HPDE6-E6E7 (cell line): ENCODE measurements at regions not wholly inside any gene's neighbourhood (a gene's known extent, or its start where the extent isn't known, plus 50 kb on each side); places are given as distances from the start of the nearest gene placed in this dataset.

Experiments used
- DNase-seq: peaks from one replicate; pipeline ENCODE4 v3.0.0; 2011; ENCODE audit warnings: missing footprints; ENCODE audit errors: extremely low spot score

DNA sequence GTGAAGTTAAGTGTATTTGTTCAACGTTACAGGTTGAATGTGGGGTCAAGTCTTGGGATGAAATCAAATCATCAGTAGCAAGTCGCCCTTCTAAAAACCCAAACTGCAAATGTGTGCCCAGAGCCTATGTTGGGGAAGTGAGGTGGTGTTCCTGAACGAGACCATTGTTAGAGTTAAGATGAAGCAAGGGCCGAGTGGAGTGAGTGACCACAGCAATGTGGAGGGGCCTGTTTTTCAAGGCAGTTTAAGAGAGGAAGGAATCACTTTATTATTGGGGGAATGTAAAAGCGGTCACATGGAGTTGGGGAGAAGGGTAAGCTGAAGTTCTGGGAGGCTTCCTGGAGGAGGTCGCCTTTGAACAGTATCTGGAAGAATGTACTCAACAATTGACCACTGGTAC is 68.5 kb downstream of the MYCN start:
- no peak for DNase-seq

- no peak for DNase-seq
Measured at GRCh38 chr2:16008331-16008850, 68.0 kb downstream of the MYCN start.

DNA sequence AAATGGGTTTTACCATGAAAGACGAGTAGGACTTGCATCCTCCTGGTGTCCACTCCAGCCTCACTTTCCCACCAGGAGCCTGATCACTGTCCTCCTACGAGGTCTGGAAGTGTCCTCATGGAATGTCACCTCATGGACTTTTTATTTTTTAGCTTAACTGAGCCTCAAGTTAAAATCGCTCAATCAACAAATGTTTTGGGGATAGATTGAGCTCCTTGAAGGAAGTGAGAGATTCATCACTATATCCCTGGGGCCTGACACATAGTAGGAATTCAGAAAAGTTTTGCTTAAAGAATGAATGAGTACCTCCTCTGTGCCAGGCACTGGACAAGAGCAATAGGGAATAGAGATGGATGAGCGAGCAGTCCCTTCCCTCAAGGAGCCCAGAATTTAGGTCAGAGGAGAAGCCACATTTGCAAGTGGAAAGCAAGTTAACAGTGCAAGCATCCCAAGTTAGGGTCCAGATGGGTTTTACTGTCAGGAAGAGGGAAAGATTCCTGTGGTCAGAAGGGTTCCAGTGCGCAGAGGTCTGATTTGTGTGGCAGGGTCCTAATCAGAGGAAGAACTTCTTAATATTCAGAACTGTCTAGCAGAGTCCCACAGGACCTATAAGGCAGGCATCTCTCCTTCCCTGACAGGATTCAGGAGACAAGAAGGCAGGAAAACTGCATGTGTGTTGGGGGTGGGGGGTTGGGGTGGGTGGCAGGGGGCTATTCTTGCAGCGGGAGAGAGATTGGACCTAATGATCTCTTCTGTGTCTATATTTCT is 67.0 kb downstream of the MYCN start:
- DNase-seq = no peak

- DNase-seq = no peak
Measured at GRCh38 chr2:16006537-16007166, 66.3 kb downstream of the MYCN start.

DNA sequence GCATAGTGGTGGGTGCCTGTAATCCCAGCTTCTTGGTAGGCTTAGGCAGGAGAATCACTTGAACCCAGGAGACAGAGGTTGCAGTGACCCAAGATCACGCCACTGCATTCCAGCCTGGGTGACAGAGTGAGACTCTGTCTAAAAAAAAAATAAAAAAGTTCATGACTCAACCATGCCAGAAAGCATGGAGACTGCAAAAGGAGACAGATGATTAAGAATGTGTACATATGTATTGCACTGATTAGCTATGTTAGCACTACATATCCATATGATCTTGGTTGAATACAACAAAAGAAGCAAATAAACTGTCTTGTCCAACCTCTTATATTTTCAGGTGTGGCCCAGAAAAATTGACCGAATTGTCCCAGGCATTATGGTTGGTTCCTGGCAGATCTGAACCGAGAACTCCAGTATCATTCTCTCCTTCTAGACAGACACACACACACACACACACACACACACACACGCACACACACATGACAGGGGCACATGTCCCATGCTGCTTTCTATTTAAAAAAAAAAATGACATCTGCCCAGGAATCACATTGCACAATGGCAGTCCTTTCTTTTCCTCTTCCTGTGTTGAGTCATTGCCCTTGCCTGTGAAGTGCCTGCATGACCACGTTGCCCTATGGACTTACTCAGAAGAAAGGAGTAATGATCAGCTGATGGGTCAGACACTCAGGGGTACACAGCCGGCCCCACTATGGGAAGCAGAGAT is 65.6 kb downstream of the MYCN start:
- DNase-seq = peak; percentile 4

DNA sequence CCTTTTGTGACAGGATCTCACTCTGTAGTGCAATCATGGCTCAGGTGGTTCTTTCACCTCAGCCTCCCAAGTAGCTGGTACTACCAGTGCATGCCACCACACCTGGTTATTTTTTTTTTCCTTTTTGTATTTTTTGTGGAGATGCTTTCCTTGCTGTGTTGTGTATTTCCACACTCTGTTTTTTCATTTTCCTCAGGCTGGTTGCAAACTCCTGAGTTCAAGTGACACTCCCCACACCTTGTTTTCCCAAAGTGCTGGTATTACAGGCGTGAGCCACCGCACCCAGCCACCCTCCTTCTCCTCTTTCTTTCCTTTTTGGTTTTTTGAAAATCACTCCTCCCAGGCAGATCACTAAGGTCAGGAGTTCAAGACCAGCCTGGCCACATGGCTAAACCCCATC is 65.0 kb downstream of the MYCN start:
- no peak for DNase-seq

GRCh38 chr2:16003809-16004208 is 63.5 kb downstream of the MYCN start:
- DNase-seq = no peak

DNA sequence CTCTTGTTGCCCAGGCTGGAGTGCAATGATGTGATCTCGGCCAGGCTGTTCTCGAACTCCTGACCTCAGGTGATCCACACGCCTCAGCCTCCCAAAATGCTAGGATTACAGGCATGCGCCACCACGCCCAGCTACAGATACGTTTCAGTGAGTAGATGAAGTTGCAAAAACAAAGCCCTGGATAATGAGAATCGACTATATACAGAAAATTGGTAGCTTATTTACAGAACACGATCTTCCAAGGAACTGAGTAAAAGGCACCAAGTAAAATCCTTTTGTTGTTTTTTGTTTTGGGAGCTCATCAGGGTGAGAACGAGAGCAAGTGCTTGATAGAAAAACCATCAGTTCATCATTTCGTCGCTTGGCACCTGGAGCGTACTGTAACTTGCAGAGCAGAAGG is 62.8 kb downstream of the MYCN start:
- DNase-seq = no peak

DNA sequence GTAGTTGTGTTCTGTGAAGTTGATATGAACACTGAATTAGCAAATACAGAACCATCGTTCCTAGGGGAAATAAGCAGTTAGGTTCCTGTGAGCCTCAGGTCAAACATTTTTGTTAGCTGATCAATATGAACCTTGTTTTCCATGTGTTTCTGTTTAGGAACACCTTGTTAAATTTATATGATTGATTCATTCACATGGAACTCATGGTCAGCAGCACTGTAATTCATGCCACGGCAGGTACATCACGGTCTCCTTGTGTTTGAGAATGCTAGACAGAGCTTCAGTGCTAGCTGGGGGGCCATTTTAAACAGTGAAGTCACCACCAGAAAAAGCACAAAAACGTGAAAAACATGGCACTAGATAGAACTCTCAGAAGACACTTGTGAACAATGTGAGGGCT is 62.2 kb downstream of the MYCN start:
- DNase-seq = no peak

- DNase-seq = no peak
Measured at GRCh38 chr2:16002144-16002543, 61.8 kb downstream of the MYCN start.

GRCh38 chr2:16000642-16001041 is 60.3 kb downstream of the MYCN start:
- DNase-seq = no peak

- no peak for DNase-seq
Measured at GRCh38 chr2:15999596-16000469, 59.5 kb downstream of the MYCN start.

- no peak for DNase-seq
Measured at GRCh38 chr2:15997728-15998280, 57.5 kb downstream of the MYCN start.

- DNase-seq = no peak
Measured at GRCh38 chr2:15996536-15997423, 56.4 kb downstream of the MYCN start.
